ENCODE measurements at regions not wholly inside any gene's neighbourhood (a gene's known extent, or its start where the extent isn't known, plus 50 kb on each side); places are given as distances from the start of the nearest gene placed in this dataset.

GRCh38 chr9:79980432-79980831 is 408.7 kb downstream of the TLE4 start:
- TF ChIP-seq CTCF (IDR thresholded peaks at IDR 0.05) = no peak
- TF ChIP-seq EZH2 (IDR thresholded peaks at IDR 0.05) = no peak

Measured in neural progenitor cell (in vitro differentiated cells).